Ishikawa (cell line): ENCODE measurements at regions not wholly inside any gene's neighbourhood (a gene's known extent, or its start where the extent isn't known, plus 50 kb on each side); places are given as distances from the start of the nearest gene placed in this dataset.

Experiments used
- CEBPB ChIP-seq: IDR thresholded peaks from 2 replicates; pipeline ENCODE4 v1.6.1; 2012
- CREB1 ChIP-seq: IDR thresholded peaks from 2 replicates; pipeline ENCODE4 v1.6.1; 2012; ENCODE audit warnings: low read depth
- EGR1 ChIP-seq: IDR thresholded peaks from 2 replicates; pipeline ENCODE4 v1.6.1; 2012
- EP300 ChIP-seq: IDR thresholded peaks from 2 replicates; pipeline ENCODE4 v1.6.1; 2012; ENCODE audit warnings: borderline replicate concordance
- FOXM1 ChIP-seq: IDR thresholded peaks from 2 replicates; pipeline ENCODE4 v1.6.1; 2012; ENCODE audit warnings: low read depth, borderline replicate concordance
- NFIC ChIP-seq: IDR thresholded peaks from 2 replicates; pipeline ENCODE4 v1.6.1; 2012
- RAD21 ChIP-seq: IDR thresholded peaks from 2 replicates; pipeline ENCODE4 v1.6.1; 2012; ENCODE audit warnings: low read depth
- TAF1 ChIP-seq: IDR thresholded peaks from 2 replicates; pipeline ENCODE4 v1.6.1; 2012; ENCODE audit warnings: low read depth, mild to moderate bottlenecking
- TCF12 ChIP-seq: IDR thresholded peaks from 2 replicates; pipeline ENCODE4 v1.6.1; 2012; ENCODE audit warnings: low read depth
- TEAD4 ChIP-seq: IDR thresholded peaks from 2 replicates; pipeline ENCODE4 v1.6.1; 2012
- YY1 ChIP-seq: IDR thresholded peaks from 2 replicates; pipeline ENCODE4 v1.6.1; 2012; ENCODE audit warnings: low read depth
- ZBTB7A ChIP-seq: IDR thresholded peaks from 2 replicates; pipeline ENCODE4 v1.6.1; 2012; ENCODE audit warnings: low read depth
- TF ChIP-seq, protein P1 (sequence below): IDR thresholded peaks from 2 replicates; pipeline ENCODE4 v1.6.1; 2012
- TF ChIP-seq, protein P2 (sequence below): IDR thresholded peaks from 2 replicates; pipeline ENCODE4 v1.6.1; 2012; ENCODE audit warnings: low read depth, mild to moderate bottlenecking
- TF ChIP-seq, protein P3 (sequence below): IDR thresholded peaks from 2 replicates; pipeline ENCODE4 v1.6.1; 2012

DNA sequence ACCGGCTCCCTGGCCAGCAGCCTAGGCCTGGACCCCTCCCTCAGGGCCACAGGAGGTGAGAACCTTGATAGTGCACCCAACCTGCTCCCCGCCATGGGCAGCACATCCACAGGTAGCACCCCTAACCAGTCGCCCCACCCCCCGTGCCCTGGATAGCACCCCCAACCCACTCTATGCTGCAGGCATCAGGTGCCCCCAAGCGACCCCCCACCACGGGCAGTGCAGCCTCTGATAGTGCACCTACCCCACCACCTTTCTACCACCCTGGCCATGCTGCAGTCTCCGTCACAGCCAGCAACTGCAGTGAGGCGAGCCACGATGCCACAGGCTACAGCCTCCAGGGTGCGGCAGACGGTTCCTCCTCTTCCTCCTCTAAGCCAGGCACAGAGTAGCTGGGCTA lies 55.6 kb downstream of the SOWAHC start:
- TF ChIP-seq TEAD4, result no peak
- TF ChIP-seq, protein P1, sequence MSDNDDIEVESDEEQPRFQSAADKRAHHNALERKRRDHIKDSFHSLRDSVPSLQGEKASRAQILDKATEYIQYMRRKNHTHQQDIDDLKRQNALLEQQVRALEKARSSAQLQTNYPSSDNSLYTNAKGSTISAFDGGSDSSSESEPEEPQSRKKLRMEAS, result no peak
- no peak for TF ChIP-seq ZBTB7A
- no peak for TF ChIP-seq CREB1
- TF ChIP-seq CEBPB, result no peak
- no peak for TF ChIP-seq FOXM1
- no peak for TF ChIP-seq YY1
- TF ChIP-seq EGR1, result no peak
- TF ChIP-seq NFIC, result no peak
- no peak for TF ChIP-seq TAF1
- TF ChIP-seq EP300, result no peak
- TF ChIP-seq, protein P2, sequence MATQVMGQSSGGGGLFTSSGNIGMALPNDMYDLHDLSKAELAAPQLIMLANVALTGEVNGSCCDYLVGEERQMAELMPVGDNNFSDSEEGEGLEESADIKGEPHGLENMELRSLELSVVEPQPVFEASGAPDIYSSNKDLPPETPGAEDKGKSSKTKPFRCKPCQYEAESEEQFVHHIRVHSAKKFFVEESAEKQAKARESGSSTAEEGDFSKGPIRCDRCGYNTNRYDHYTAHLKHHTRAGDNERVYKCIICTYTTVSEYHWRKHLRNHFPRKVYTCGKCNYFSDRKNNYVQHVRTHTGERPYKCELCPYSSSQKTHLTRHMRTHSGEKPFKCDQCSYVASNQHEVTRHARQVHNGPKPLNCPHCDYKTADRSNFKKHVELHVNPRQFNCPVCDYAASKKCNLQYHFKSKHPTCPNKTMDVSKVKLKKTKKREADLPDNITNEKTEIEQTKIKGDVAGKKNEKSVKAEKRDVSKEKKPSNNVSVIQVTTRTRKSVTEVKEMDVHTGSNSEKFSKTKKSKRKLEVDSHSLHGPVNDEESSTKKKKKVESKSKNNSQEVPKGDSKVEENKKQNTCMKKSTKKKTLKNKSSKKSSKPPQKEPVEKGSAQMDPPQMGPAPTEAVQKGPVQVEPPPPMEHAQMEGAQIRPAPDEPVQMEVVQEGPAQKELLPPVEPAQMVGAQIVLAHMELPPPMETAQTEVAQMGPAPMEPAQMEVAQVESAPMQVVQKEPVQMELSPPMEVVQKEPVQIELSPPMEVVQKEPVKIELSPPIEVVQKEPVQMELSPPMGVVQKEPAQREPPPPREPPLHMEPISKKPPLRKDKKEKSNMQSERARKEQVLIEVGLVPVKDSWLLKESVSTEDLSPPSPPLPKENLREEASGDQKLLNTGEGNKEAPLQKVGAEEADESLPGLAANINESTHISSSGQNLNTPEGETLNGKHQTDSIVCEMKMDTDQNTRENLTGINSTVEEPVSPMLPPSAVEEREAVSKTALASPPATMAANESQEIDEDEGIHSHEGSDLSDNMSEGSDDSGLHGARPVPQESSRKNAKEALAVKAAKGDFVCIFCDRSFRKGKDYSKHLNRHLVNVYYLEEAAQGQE, result no peak
- TF ChIP-seq RAD21, result no peak
- TF ChIP-seq, protein P3, sequence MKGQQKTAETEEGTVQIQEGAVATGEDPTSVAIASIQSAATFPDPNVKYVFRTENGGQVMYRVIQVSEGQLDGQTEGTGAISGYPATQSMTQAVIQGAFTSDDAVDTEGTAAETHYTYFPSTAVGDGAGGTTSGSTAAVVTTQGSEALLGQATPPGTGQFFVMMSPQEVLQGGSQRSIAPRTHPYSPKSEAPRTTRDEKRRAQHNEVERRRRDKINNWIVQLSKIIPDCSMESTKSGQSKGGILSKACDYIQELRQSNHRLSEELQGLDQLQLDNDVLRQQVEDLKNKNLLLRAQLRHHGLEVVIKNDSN, result no peak

DNA sequence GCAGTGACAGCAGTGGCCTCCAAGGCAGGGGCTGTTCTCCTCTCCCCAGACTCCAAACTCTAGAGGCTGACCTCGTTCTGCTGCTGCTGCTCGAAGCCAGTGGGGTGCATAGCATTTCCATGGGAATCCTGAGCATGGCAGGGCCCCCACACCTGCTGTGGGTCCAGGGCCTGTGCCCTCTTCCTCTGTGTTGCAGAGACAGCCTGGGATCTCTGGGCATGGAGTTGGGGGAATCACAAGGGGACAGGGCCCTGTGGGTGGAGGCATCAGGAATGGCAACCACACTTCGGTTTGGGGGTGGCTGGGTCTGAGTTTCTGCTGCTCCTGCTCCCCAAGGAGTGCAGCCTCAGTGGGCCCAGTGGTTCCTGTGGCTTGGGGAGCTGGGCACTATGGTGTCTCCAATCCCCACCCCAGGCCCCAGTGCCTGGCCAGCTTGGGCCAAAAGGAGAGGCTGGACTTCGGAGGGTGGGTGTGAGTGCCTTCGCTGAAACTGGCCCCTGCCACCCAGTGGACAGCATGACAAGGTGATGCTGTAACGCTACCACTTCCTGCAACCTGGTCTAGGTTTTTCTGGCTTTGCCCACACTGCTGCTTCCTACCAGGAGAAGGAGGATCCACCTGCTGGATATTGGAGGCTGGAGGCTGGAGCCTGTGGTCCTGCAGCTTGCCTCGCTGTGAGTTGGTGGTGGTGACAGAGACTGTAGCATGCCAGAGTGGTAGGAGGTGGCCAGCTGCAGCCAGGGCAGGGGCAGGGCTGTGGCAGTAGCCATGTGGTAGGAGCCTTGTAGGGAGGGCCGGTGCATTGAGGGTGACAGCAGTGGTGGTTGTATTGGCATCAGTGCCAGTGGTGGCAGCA lies 56.6 kb downstream of the SOWAHC start:
- TF ChIP-seq TEAD4, result no peak

DNA sequence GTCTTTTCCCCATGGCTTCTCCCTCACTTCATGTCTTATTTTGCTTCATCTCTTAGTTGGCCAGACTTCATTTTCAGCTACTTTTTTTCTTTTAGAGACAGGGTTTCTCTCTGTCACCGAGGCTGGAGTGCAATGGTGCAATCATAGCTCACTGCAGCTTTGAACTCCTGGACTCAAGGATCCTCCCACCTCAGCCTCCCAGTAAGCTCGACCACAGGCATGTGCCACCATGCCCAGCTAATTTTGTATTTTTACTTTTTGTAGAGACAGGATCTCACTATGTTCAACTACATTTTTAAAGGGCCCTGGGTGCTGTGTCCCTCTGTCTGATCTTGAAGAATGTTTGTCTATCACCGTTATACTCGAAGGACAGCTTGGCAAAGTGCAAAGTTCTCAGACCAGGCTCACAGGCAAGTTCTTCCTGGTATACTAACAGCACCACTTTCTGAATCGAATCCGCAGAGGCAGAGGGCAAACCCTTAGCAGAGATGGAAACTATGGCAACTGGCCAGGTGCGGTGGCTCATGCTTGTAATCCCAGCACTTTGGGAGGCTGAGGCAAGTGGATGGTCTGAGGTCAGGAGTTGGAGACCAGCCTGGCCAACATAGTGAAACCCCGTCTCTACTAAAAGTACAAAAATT lies 60.9 kb downstream of the SOWAHC start:
- TF ChIP-seq CREB1, result no peak
- no peak for TF ChIP-seq ZBTB7A
- TF ChIP-seq, protein P2, result no peak

DNA sequence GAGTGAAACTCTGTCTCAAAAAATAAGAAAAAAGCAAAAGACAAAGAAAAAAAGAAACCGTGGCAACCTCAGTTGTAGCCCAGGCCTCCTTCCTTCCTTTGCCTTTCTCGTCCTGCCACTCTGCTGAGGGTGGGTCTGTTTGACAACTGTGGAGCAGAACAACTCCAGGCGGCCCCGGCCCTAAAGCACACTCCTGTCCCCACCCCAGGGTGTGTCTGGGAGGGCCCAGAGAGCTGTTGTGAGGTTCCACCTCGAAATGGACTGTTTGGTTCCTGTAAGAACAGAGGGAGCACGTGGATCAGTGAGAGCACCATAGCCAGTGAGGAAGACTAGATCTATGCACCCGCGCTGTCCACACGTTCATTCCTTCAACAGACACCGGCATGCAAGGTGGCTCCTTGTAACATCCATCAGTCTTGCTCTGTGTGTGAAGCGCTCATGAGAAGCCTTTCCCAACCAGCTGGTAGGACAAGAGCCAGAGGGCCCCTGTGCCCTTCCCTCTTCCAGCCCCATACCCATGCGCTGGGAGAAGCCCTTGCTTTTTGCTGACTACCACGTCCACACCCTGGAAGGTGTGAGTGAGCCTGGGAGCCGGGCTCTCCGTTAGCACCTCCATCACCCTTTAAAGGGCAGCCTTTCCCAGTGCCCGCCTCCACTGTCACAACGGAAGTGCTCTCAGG lies 61.6 kb downstream of the SOWAHC start:
- TF ChIP-seq CEBPB (no peak), EGR1 (no peak), ZBTB7A (no peak), TAF1 (no peak), TCF12 (no peak), EP300 (no peak), RAD21 (no peak), YY1 (no peak), NFIC (no peak), FOXM1 (no peak), TEAD4 (no peak), CREB1 (no peak)
- TF ChIP-seq, protein P3, result no peak
- TF ChIP-seq, protein P1, result no peak
- TF ChIP-seq, protein P2, result no peak
